ENCODE measurements at regions not wholly inside any gene's neighbourhood (a gene's known extent, or its start where the extent isn't known, plus 50 kb on each side); places are given as distances from the start of the nearest gene placed in this dataset.

DNA sequence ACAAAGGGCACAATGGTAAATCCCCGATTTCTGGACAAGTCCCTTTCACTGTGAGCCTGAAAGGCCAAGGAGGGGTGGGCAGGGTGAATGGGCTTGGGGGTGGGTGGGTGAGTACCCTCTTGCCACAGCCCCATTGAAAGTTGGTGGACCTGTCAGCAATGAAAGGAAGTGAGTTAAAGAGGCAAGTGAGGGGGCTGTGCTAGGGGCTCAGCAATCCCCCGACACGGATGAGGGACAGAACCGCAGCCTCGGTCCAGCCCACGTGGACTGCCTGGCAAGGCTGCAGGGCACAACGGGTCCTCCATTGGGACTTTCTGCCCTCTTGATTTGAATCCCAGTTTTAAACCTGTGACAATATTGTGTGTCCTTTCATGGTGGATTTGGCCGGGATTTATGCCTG is 255.3 kb downstream of the FOXD2 start:
- Histone ChIP-seq H3K27ac (no peak overlapping the region), H3K4me1 (no peaks in the 10 kb centered on the region), H3K36me3 (no peaks in the 10 kb centered on the region), H3K9me3 (no peaks in the 10 kb centered on the region), H3K4me3 (no peak overlapping the region), H3K27me3 (peaks cover 33% of the 10 kb centered on the region)
- no peak for ATAC-seq
- no peak for TF ChIP-seq EP300 (IDR thresholded peaks at IDR 0.05)
- no peak for TF ChIP-seq POLR2AphosphoS5 (IDR thresholded peaks at IDR 0.05)
- TF ChIP-seq CTCF (IDR thresholded peaks at IDR 0.05): no peak
- TF ChIP-seq POLR2A (IDR thresholded peaks at IDR 0.05): no peak
- WGBS, 2 donors (ENCODE audit: low coverage in 1 of 2): 92 to 96% methylated on average over 5 to 7 of the region's 8 CpGs

DNA sequence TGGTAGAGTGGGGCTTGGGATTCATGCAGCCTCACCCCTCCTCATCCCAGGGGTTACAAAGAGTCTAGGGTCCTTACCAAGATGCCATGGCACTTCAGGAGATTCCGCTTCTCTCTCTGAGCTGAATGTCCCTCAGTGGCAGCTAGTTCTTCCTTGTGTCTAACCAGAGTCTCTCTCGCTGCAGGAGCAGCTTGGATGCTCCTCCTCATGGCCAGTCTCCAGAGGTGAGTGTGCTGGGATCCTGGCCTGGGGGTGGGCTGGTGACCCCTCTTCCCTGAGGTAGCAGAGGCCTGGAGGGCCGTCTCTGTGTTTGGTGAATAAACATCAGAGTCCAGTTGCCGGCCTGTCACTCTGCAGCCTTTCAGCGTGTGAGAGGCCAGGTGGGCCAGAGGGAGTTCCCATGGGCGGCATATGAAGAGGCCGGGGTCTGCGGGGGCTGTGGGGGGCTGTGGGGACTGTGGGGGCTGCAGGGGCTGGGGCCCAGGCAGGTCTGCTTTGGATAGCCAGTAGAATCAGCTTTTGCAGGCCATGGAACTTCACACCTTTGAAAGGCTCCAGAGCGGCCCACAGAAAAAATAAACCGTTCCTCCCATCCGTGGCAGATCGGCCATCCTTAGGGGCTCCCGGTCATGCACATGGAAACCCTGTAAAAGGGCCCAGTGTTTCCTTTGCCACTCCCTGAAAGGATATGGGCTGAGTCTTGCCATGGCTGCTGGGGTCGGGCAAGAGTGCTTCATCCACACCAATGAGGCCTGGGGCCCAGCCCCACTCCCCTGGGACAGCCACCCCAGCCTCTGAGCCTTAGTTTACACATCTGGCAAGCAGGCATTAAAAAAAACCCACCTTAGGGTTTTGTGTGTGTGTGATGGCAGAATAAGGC is 256.4 kb downstream of the FOXD2 start:
- H3K36me3 ChIP-seq: no peaks in the 10 kb centered on the region
- TF ChIP-seq POLR2AphosphoS5 (IDR thresholded peaks at IDR 0.05): no peak
- TF ChIP-seq CTCF (IDR thresholded peaks at IDR 0.05): no peak
- no peak for TF ChIP-seq POLR2A (IDR thresholded peaks at IDR 0.05)
- no peak for TF ChIP-seq EP300 (IDR thresholded peaks at IDR 0.05)
- H3K4me3 ChIP-seq: no peak overlapping the region
- H3K9me3 ChIP-seq: no peaks in the 10 kb centered on the region
- no peaks in the 10 kb centered on the region for H3K4me1 ChIP-seq
- peaks cover 24% of the 10 kb centered on the region for H3K27me3 ChIP-seq
- ATAC-seq: no peak
- no peak overlapping the region for H3K27ac ChIP-seq
- WGBS, 2 donors (ENCODE audit: low coverage in 1 of 2): 65% methylated on average over 7 of the region's 14 CpGs; no CpG with 5 or more reads in 1 of the 2 donors

DNA sequence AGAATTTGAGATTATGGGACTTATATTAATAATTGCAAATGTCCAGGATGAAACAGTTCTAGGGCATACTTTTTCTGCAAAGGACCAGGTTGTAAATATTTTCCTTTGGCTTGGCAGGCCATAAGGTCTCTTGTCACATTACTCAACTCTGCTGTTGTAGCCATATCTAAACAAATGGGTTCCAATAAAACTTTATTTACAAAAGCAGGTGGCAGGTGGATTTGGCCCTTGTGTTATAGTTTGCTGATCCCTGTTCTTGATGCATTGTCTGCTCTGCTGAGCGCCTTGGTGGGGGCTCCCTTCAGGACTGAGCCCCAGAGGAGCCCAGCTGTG is 258.5 kb downstream of the FOXD2 start:
- peaks cover 24% of the 10 kb centered on the region for H3K27me3 ChIP-seq
- H3K9me3 ChIP-seq: no peaks in the 10 kb centered on the region
- TF ChIP-seq POLR2A (IDR thresholded peaks at IDR 0.05): no peak
- TF ChIP-seq POLR2AphosphoS5 (IDR thresholded peaks at IDR 0.05): no peak
- no peak for TF ChIP-seq CTCF (IDR thresholded peaks at IDR 0.05)
- TF ChIP-seq EP300 (IDR thresholded peaks at IDR 0.05): no peak
- H3K4me3 ChIP-seq: no peak overlapping the region
- no peaks in the 10 kb centered on the region for H3K4me1 ChIP-seq
- H3K27ac ChIP-seq: no peak overlapping the region
- H3K36me3 ChIP-seq: no peaks in the 10 kb centered on the region
- 100% methylated on average over 1 of the region's 1 CpG for WGBS, 2 donors (ENCODE audit: low coverage in 1 of 2)
- no peak for ATAC-seq

- TF ChIP-seq POLR2AphosphoS5 (IDR thresholded peaks at IDR 0.05): no peak
- no peak for ATAC-seq
- Histone ChIP-seq H3K4me3 (no peak overlapping the region), H3K27ac (no peak overlapping the region), H3K9me3 (no peaks in the 10 kb centered on the region), H3K27me3 (peaks cover 24% of the 10 kb centered on the region), H3K4me1 (no peaks in the 10 kb centered on the region), H3K36me3 (no peaks in the 10 kb centered on the region)
- WGBS, 2 donors (ENCODE audit: low coverage in 1 of 2): 89% methylated on average over 5 of the region's 6 CpGs; no CpG with 5 or more reads in 1 of the 2 donors
These were observed 259.0 kb downstream of the FOXD2 start for GRCh38 chr1:47696737-47697441.

GRCh38 chr1:47697616-47698335 is 259.9 kb downstream of the FOXD2 start:
- ATAC-seq: no peak
- 86 to 94% methylated on average over 3 to 6 of the region's 7 CpGs for WGBS, 2 donors (ENCODE audit: low coverage in 1 of 2)
- TF ChIP-seq CTCF (IDR thresholded peaks at IDR 0.05) (no peak), POLR2A (IDR thresholded peaks at IDR 0.05) (no peak), POLR2AphosphoS5 (IDR thresholded peaks at IDR 0.05) (no peak), EP300 (IDR thresholded peaks at IDR 0.05) (no peak)
- H3K27ac ChIP-seq: no peak overlapping the region
- H3K27me3 ChIP-seq: peaks cover 15% of the 10 kb centered on the region
- no peaks in the 10 kb centered on the region for H3K36me3 ChIP-seq
- H3K4me3 ChIP-seq: no peak overlapping the region
- no peaks in the 10 kb centered on the region for H3K9me3 ChIP-seq
- peaks cover 0 to 7% (median 1%) of the 10 kb centered on the region in 3 donors for H3K4me1 ChIP-seq

All from gastroesophageal sphincter (tissue), 4 donors.